Fibroblast of villous mesenchyme (primary cell): ENCODE measurements at regions not wholly inside any gene's neighbourhood (a gene's known extent, or its start where the extent isn't known, plus 50 kb on each side); places are given as distances from the start of the nearest gene placed in this dataset.

Source experiments
- DNase-seq: peaks from one replicate; pipeline ENCODE4 v3.0.0-alpha.2; 2010; ENCODE audit warnings: low read depth
- H3K4me3 ChIP-seq: 2 replicates; pipeline ENCODE4 v1.5.1; 2011; ENCODE audit warnings: low read depth, mild to moderate bottlenecking, low read length
- CTCF ChIP-seq: IDR thresholded peaks from 2 replicates; pipeline ENCODE4 v1.5.1; 2012; ENCODE audit warnings: low read depth, mild to moderate bottlenecking, low read length; ENCODE audit not compliant: insufficient read depth

- no peak for TF ChIP-seq CTCF
- DNase-seq, result no peak
- H3K4me3 ChIP-seq, result no peak overlapping the region
These were observed 666.6 kb upstream of the SLC35B3 start for GRCh38 chr6:9101920-9102319.

GRCh38 chr6:9100869-9101580, 665.7 kb upstream of the SLC35B3 start:
- no peak overlapping the region for H3K4me3 ChIP-seq
- no peak for DNase-seq
- TF ChIP-seq CTCF, result no peak

- no peak for DNase-seq
- no peak overlapping the region for H3K4me3 ChIP-seq
- TF ChIP-seq CTCF, result no peak
These were observed 660.4 kb upstream of the SLC35B3 start for GRCh38 chr6:9095729-9096128.

- no peak for TF ChIP-seq CTCF
- no peak for DNase-seq
- no peak overlapping the region for H3K4me3 ChIP-seq
These were observed 659.8 kb upstream of the SLC35B3 start for GRCh38 chr6:9095137-9095536.

- TF ChIP-seq CTCF, result no peak
- DNase-seq, result no peak
- H3K4me3 ChIP-seq, result no peak overlapping the region
These were observed 654.4 kb upstream of the SLC35B3 start for GRCh38 chr6:9089724-9090123.

- H3K4me3 ChIP-seq, result no peak overlapping the region
- no peak for DNase-seq
- no peak for TF ChIP-seq CTCF
These were observed 652.1 kb upstream of the SLC35B3 start for GRCh38 chr6:9087470-9087869.

GRCh38 chr6:9086331-9086730, 651.0 kb upstream of the SLC35B3 start:
- no peak for TF ChIP-seq CTCF
- no peak for DNase-seq
- H3K4me3 ChIP-seq, result no peak overlapping the region
